ENCODE measurements at regions not wholly inside any gene's neighbourhood (a gene's known extent, or its start where the extent isn't known, plus 50 kb on each side); places are given as distances from the start of the nearest gene placed in this dataset.

GRCh38 chr13:111954661-111955411 lies 112.1 kb upstream of the SOX1 start:
- H3K9me3 ChIP-seq = no peaks in the 10 kb centered on the region
- H3K27me3 ChIP-seq = no peaks in the 10 kb centered on the region
- H3K4me1 ChIP-seq = no peaks in the 10 kb centered on the region
- WGBS, 2 donors = 71 to 83% methylated on average over 18 of the region's 18 CpGs
- intact Hi-C loops (cut with DNase I) = no loop called here
- H3K4me3 ChIP-seq (replicated peaks in 1 of 3) = no peak overlapping the region
- no peaks in the 10 kb centered on the region for H3K36me3 ChIP-seq
- no peak for DNase-seq
- TF ChIP-seq POLR2A (IDR thresholded peaks at IDR 0.05) = no peak
- TF ChIP-seq, protein P1, sequence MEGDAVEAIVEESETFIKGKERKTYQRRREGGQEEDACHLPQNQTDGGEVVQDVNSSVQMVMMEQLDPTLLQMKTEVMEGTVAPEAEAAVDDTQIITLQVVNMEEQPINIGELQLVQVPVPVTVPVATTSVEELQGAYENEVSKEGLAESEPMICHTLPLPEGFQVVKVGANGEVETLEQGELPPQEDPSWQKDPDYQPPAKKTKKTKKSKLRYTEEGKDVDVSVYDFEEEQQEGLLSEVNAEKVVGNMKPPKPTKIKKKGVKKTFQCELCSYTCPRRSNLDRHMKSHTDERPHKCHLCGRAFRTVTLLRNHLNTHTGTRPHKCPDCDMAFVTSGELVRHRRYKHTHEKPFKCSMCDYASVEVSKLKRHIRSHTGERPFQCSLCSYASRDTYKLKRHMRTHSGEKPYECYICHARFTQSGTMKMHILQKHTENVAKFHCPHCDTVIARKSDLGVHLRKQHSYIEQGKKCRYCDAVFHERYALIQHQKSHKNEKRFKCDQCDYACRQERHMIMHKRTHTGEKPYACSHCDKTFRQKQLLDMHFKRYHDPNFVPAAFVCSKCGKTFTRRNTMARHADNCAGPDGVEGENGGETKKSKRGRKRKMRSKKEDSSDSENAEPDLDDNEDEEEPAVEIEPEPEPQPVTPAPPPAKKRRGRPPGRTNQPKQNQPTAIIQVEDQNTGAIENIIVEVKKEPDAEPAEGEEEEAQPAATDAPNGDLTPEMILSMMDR (IDR thresholded peaks at IDR 0.05) = no peak
- H3K27ac ChIP-seq = no peak overlapping the region

DNA sequence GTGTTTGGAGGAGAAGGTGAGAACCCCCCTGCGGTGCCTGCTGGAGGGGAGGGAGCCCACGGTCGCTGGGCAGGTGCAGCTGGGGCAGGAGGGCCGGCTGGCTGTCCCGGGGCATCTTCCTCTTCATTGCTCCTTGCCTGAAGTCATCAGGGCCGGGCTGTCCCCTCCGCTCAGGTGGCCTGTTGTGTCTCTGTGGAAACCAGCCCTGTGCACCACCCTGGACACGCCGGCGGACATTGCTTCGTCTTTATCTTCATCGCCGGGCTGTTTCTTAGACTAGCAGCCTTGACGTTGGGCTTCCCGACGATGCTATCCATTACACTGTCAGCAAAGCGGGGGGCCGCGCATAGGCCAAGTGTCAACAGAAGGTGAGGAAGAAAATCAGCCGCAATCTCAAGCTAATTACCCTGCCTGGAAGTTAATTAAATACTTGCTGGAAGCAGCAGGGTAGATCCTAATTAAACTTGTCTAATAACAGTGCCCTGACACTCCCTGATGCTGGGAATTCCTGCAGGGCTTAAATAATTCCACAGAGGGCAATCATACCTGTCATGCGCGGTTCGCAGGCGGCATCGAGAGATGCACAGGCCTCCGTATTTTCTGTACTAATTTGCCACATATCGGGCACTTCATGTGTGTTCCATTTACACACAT lies 111.4 kb upstream of the SOX1 start:
- H3K9me3 ChIP-seq = no peaks in the 10 kb centered on the region
- no peak overlapping the region for H3K4me3 ChIP-seq (replicated peaks in 1 of 3)
- 60 to 69% methylated on average over 25 to 27 of the region's 27 CpGs for WGBS, 2 donors
- TF ChIP-seq POLR2A (IDR thresholded peaks at IDR 0.05) = no peak
- TF ChIP-seq, protein P1 (IDR thresholded peaks at IDR 0.05) = no peak
- intact Hi-C loops (cut with DNase I) = no loop called here
- no peaks in the 10 kb centered on the region for H3K36me3 ChIP-seq
- H3K27me3 ChIP-seq = no peaks in the 10 kb centered on the region
- H3K4me1 ChIP-seq = no peaks in the 10 kb centered on the region
- DNase-seq = no peak
- H3K27ac ChIP-seq = no peak overlapping the region

GRCh38 chr13:111956261-111957151 lies 110.4 kb upstream of the SOX1 start:
- Histone ChIP-seq H3K36me3 (no peaks in the 10 kb centered on the region), H3K27ac (no peak overlapping the region), H3K9me3 (no peaks in the 10 kb centered on the region), H3K4me3 (replicated peaks in 1 of 3) (no peak overlapping the region), H3K27me3 (no peaks in the 10 kb centered on the region), H3K4me1 (no peaks in the 10 kb centered on the region)
- no peak for DNase-seq
- no peak for TF ChIP-seq POLR2A (IDR thresholded peaks at IDR 0.05)
- TF ChIP-seq, protein P1 (IDR thresholded peaks at IDR 0.05) = no peak
- intact Hi-C loops (cut with DNase I) = no loop called here
- WGBS, 2 donors = 89 to 92% methylated on average over 55 to 57 of the region's 59 CpGs

GRCh38 chr13:111957913-111958450 lies 109.0 kb upstream of the SOX1 start:
- WGBS, 2 donors = 64 to 72% methylated on average over 14 of the region's 14 CpGs
- Histone ChIP-seq H3K36me3 (no peaks in the 10 kb centered on the region), H3K27me3 (no peaks in the 10 kb centered on the region), H3K4me1 (no peaks in the 10 kb centered on the region), H3K27ac (no peak overlapping the region), H3K4me3 (replicated peaks in 1 of 3) (no peak overlapping the region), H3K9me3 (no peaks in the 10 kb centered on the region)
- TF ChIP-seq, protein P1 (IDR thresholded peaks at IDR 0.05) = no peak
- no peak for TF ChIP-seq POLR2A (IDR thresholded peaks at IDR 0.05)
- no peak for DNase-seq
- intact Hi-C loops (cut with DNase I) = no loop called here

Measured in thyroid gland (tissue), 4 donors.